Trophoblast cell (in vitro differentiated cells and primary cell): ENCODE measurements at regions not wholly inside any gene's neighbourhood (a gene's known extent, or its start where the extent isn't known, plus 50 kb on each side); places are given as distances from the start of the nearest gene placed in this dataset.
"Not testable (repeated sequence)": the region's sequence is repeated elsewhere in the genome, so short reads cannot be mapped to it uniquely, and the experiment has no call there.

ENCODE experiments used
- DNase-seq, 2 donors: peaks; one replicate each; pipeline ENCODE4 v3.0.0-alpha.2; 2016
- H2AFZ ChIP-seq: 2 replicates; pipeline ENCODE4 v1.6.1; 2013; ENCODE audit warnings: low read length, moderate library complexity, mild to moderate bottlenecking; ENCODE audit not compliant: insufficient read depth, poor library complexity
- H2AK5ac ChIP-seq: 2 replicates; pipeline ENCODE4 v1.6.1; 2013; ENCODE audit warnings: mild to moderate bottlenecking, low read length
- H2BK120ac ChIP-seq: 2 replicates; pipeline ENCODE4 v1.6.1; 2013; ENCODE audit warnings: low read length, mild to moderate bottlenecking, moderate library complexity; ENCODE audit not compliant: insufficient read depth, poor library complexity
- H2BK12ac ChIP-seq: 2 replicates; pipeline ENCODE4 v1.6.1; 2013; ENCODE audit warnings: mild to moderate bottlenecking, low read length, moderate library complexity
- H2BK5ac ChIP-seq: 2 replicates; pipeline ENCODE4 v1.6.1; 2013; ENCODE audit warnings: low read length, low read depth, moderate library complexity, mild to moderate bottlenecking; ENCODE audit not compliant: poor library complexity
- H3K14ac ChIP-seq: 2 replicates; pipeline ENCODE4 v1.6.1; 2013; ENCODE audit warnings: mild to moderate bottlenecking, low read length
- H3K18ac ChIP-seq: 2 replicates; pipeline ENCODE4 v1.6.1; 2013; ENCODE audit warnings: mild to moderate bottlenecking, low read length
- H3K23ac ChIP-seq: 2 replicates; pipeline ENCODE4 v1.6.1; 2013; ENCODE audit warnings: low read length
- H3K27ac ChIP-seq: 2 replicates; pipeline ENCODE4 v1.5.1; 2013; ENCODE audit warnings: low read depth, mild to moderate bottlenecking, inconsistent platforms, low read length, moderate library complexity
- H3K27me3 ChIP-seq: 2 replicates; pipeline ENCODE4 v1.6.1; 2013; ENCODE audit warnings: inconsistent platforms, mild to moderate bottlenecking, low read length, moderate library complexity; ENCODE audit not compliant: insufficient read depth
- H3K36me3 ChIP-seq, 2 experiments: 1 replicate in 1 of 2; 2 replicates in 1 of 2; pipeline ENCODE4 v1.6.1; 2013; ENCODE audit warnings: low read length in 2 of 2, mild to moderate bottlenecking in 2 of 2, moderate library complexity in 1 of 2; ENCODE audit not compliant: insufficient read depth in 2 of 2, control insufficient read depth in 1 of 2
- H3K4ac ChIP-seq: 2 replicates; pipeline ENCODE4 v1.6.1; 2013; ENCODE audit warnings: low read depth, mild to moderate bottlenecking, low read length, moderate library complexity
- H3K4me1 ChIP-seq, 2 experiments: 1 replicate in 1 of 2; 2 replicates in 1 of 2; pipeline ENCODE4 v1.6.1; 2013; ENCODE audit warnings: low read length in 2 of 2, mild to moderate bottlenecking in 2 of 2, moderate library complexity in 1 of 2; ENCODE audit not compliant: insufficient read depth in 2 of 2, control insufficient read depth in 1 of 2
- H3K4me2 ChIP-seq: 2 replicates; pipeline ENCODE4 v1.6.1; 2013; ENCODE audit warnings: inconsistent platforms, mild to moderate bottlenecking, low read length, moderate library complexity
- H3K4me3 ChIP-seq: 2 replicates; pipeline ENCODE4 v1.5.1; 2013; ENCODE audit warnings: mild to moderate bottlenecking, low read depth, low read length, inconsistent platforms
- H3K79me1 ChIP-seq: one replicate; pipeline ENCODE4 v1.6.1; 2013; ENCODE audit warnings: low read length
- H3K79me2 ChIP-seq: 2 replicates; pipeline ENCODE4 v1.6.1; 2013; ENCODE audit warnings: low read length, mild to moderate bottlenecking; ENCODE audit not compliant: control insufficient read depth, insufficient read depth, poor library complexity
- H3K9ac ChIP-seq: 2 replicates; pipeline ENCODE4 v1.6.1; 2013; ENCODE audit warnings: mild to moderate bottlenecking, low read length
- H3K9me3 ChIP-seq: 2 replicates; pipeline ENCODE4 v1.6.1; 2013; ENCODE audit warnings: low read depth, mild to moderate bottlenecking, control low read depth, inconsistent platforms, low read length; ENCODE audit not compliant: insufficient read depth
- H4K12ac ChIP-seq: 2 replicates; pipeline ENCODE4 v1.6.1; 2013; ENCODE audit warnings: low read depth, mild to moderate bottlenecking, low read length, moderate library complexity
- H4K8ac ChIP-seq: 2 replicates; pipeline ENCODE4 v1.6.1; 2013; ENCODE audit warnings: low read depth, mild to moderate bottlenecking, low read length, moderate library complexity
- H4K91ac ChIP-seq: one replicate; pipeline ENCODE4 v1.6.1; 2013; ENCODE audit warnings: low read depth, mild to moderate bottlenecking, low read length, moderate library complexity
- WGBS: extraction: QIAGEN DNeasy Blood & Tissue Kit; methylation state at CpG from one replicate; pipeline ENCODE4 v1.1.7; 2013; ENCODE audit warnings: missing lambda C conversion rate; ENCODE audit not compliant: insufficient read length, insufficient coverage; ENCODE audit errors: extremely low coverage; 5-methylcytosine and 5-hydroxymethylcytosine counted together

DNA sequence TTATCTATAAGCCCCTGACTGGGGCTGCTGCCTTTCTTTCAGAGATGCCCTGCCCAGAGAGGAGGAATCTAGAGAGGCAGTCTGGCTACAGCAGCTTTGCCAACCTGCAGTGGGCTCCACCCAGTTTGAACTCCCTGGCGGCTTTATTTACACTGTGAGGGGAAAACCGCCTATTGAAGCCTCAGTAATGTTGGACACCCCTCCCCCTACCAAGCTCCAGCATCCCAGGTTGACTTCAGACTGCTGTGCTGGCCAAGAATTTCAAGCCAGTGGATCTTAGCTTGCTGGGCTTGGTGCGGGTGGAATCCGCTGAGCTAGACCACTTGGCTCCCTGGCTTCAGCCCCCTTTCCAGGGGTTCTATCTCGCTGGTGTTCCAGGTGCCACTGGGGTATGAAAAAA is 61.4 kb upstream of the FYN start:
- not testable (repeated sequence) for H2AK5ac ChIP-seq

DNA sequence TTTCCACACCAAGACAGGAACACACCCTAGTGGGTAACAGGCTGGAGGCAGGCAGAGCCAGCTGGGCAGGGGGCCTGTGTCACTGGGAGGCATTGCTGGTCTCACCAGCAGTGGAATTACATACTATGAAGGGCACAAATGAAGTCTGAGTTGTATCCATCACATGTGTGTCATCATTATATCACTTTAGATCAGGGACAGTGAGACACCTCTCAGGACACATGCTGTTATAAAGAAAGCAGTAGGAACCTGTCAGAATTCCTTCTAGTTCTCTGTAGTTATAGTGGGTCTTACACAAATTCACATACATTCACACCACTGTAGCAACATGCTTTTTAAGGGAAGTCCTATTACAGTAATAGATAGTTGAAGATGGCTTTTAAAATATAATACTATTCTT is 63.5 kb upstream of the FYN start:
- H3K4me3 ChIP-seq: no peak overlapping the region
- H4K8ac ChIP-seq: no peak overlapping the region
- no peak overlapping the region for H2BK120ac ChIP-seq
- H4K12ac ChIP-seq: no peak overlapping the region
- H3K27ac ChIP-seq: no peak overlapping the region
- no peak overlapping the region for H4K91ac ChIP-seq
- H3K14ac ChIP-seq: no peak overlapping the region
- no peak for DNase-seq
- H3K23ac ChIP-seq: no peak overlapping the region
- H3K4me2 ChIP-seq: no peak overlapping the region
- H3K27me3 ChIP-seq: no peaks in the 10 kb centered on the region
- H3K36me3 ChIP-seq: no peaks in the 10 kb centered on the region
- H2AK5ac ChIP-seq: no peak overlapping the region
- no peaks in the 10 kb centered on the region for H3K79me2 ChIP-seq
- H2BK12ac ChIP-seq: no peak overlapping the region
- H3K18ac ChIP-seq: no peak overlapping the region
- no peak overlapping the region for H2AFZ ChIP-seq
- no peaks in the 10 kb centered on the region for H3K79me1 ChIP-seq
- no peak overlapping the region for H2BK5ac ChIP-seq
- H3K9ac ChIP-seq: no peak overlapping the region
- H3K4ac ChIP-seq: no peak overlapping the region
- H3K9me3 ChIP-seq: no peaks in the 10 kb centered on the region
- H3K4me1 ChIP-seq: no peaks in the 10 kb centered on the region

More for the DNA sequence above, 61.4 kb upstream of the FYN start:
- H3K9me3 ChIP-seq, H3K36me3 ChIP-seq, H3K9ac ChIP-seq, H3K4me2 ChIP-seq, DNase-seq, H3K27me3 ChIP-seq, H3K27ac ChIP-seq, H3K14ac ChIP-seq, H2BK5ac ChIP-seq, H3K4ac ChIP-seq, H4K91ac ChIP-seq, H2BK120ac ChIP-seq, H4K12ac ChIP-seq, H3K4me3 ChIP-seq, H2BK12ac ChIP-seq, H4K8ac ChIP-seq, H3K23ac ChIP-seq, H2AFZ ChIP-seq, H3K18ac ChIP-seq, H3K79me2 ChIP-seq, H3K79me1 ChIP-seq, H3K4me1 ChIP-seq: not testable (repeated sequence)
- no CpG with 5 or more reads among the region's 5 CpGs for WGBS

DNA sequence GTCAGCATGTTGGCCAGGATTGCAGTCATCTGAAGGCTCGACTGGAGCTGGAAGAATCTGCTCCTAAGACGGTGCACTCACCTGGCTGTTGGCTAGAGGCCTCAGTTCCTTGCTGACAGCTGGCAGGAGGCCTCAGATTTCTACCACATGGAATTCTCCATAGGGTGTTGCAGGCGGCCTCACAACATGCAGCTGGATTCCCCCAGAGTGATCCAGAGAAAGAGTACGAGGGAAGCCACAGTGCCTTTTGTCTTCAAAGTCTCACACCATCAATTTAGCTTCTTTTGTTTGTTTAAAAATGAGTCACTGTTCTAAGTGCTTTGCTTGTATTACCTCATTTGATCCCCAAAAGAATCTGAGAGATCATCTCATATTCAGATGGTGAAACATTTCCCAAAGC is 65.5 kb upstream of the FYN start:
- Histone ChIP-seq H3K4me1 (no peaks in the 10 kb centered on the region), H2AK5ac (no peak overlapping the region), H4K12ac (no peak overlapping the region), H4K8ac (no peak overlapping the region), H2BK5ac (no peak overlapping the region), H3K27ac (no peak overlapping the region), H3K9ac (no peak overlapping the region), H3K79me1 (no peaks in the 10 kb centered on the region), H3K23ac (no peak overlapping the region), H3K4me2 (no peak overlapping the region), H3K14ac (no peak overlapping the region), H3K18ac (no peak overlapping the region), H3K79me2 (no peaks in the 10 kb centered on the region), H3K27me3 (no peaks in the 10 kb centered on the region), H4K91ac (no peak overlapping the region), H2BK120ac (no peak overlapping the region), H3K4me3 (no peak overlapping the region), H3K9me3 (no peaks in the 10 kb centered on the region), H3K36me3 (no peaks in the 10 kb centered on the region), H3K4ac (no peak overlapping the region), H2AFZ (no peak overlapping the region), H2BK12ac (no peak overlapping the region)
- WGBS: no CpG with 5 or more reads among the region's 4 CpGs
- DNase-seq: no peak

GRCh38 chr6:111939902-111940301 is 66.7 kb upstream of the FYN start:
- Histone ChIP-seq H3K4me1 (no peaks in the 10 kb centered on the region), H3K23ac (no peak overlapping the region), H3K14ac (no peak overlapping the region), H3K4me2 (no peak overlapping the region), H2BK12ac (no peak overlapping the region), H4K8ac (no peak overlapping the region), H2BK120ac (no peak overlapping the region), H2AK5ac (no peak overlapping the region), H3K79me1 (no peaks in the 10 kb centered on the region), H3K4ac (no peak overlapping the region), H3K27me3 (no peaks in the 10 kb centered on the region), H2BK5ac (no peak overlapping the region), H3K4me3 (no peak overlapping the region), H4K91ac (no peak overlapping the region), H2AFZ (no peak overlapping the region), H4K12ac (no peak overlapping the region), H3K9me3 (no peaks in the 10 kb centered on the region), H3K79me2 (no peaks in the 10 kb centered on the region), H3K18ac (no peak overlapping the region), H3K9ac (no peak overlapping the region), H3K27ac (no peak overlapping the region), H3K36me3 (no peaks in the 10 kb centered on the region)
- DNase-seq: no peak
- no CpG with 5 or more reads among the region's 2 CpGs for WGBS

GRCh38 chr6:111940801-111941200 is 67.5 kb upstream of the FYN start:
- no peak overlapping the region for H3K9ac ChIP-seq
- H3K9me3 ChIP-seq: no peaks in the 10 kb centered on the region
- H2BK12ac ChIP-seq: no peak overlapping the region
- H4K12ac ChIP-seq: no peak overlapping the region
- H3K27me3 ChIP-seq: no peaks in the 10 kb centered on the region
- H3K4ac ChIP-seq: no peak overlapping the region
- H3K23ac ChIP-seq: no peak overlapping the region
- H3K79me2 ChIP-seq: no peaks in the 10 kb centered on the region
- H3K4me1 ChIP-seq: no peaks in the 10 kb centered on the region
- H3K4me3 ChIP-seq: no peak overlapping the region
- no peak overlapping the region for H3K27ac ChIP-seq
- no peaks in the 10 kb centered on the region for H3K36me3 ChIP-seq
- H2BK120ac ChIP-seq: no peak overlapping the region
- H3K18ac ChIP-seq: no peak overlapping the region
- H2AK5ac ChIP-seq: no peak overlapping the region
- H3K14ac ChIP-seq: no peak overlapping the region
- H3K4me2 ChIP-seq: no peak overlapping the region
- H4K8ac ChIP-seq: no peak overlapping the region
- no peaks in the 10 kb centered on the region for H3K79me1 ChIP-seq
- no peak for DNase-seq
- H2AFZ ChIP-seq: no peak overlapping the region
- no peak overlapping the region for H4K91ac ChIP-seq
- H2BK5ac ChIP-seq: no peak overlapping the region
